Muscle layer of colon (tissue), 2 donors: ENCODE measurements at regions not wholly inside any gene's neighbourhood (a gene's known extent, or its start where the extent isn't known, plus 50 kb on each side); places are given as distances from the start of the nearest gene placed in this dataset.
A peak's percentile ranks its signal among the peaks of the same experiment; 100 is the strongest.

Experiments used
- H3K27ac ChIP-seq: one replicate; pipeline ENCODE4 v1.7.0; 2013; ENCODE audit warnings: low read depth, mild to moderate bottlenecking, low read length, moderate library complexity
- H3K27me3 ChIP-seq, 2 donors: one replicate each; pipeline ENCODE4 v1.7.0; 2013; ENCODE audit warnings: low read length in 2 of 2, mild to moderate bottlenecking in 2 of 2; ENCODE audit not compliant: insufficient read depth in 2 of 2, control insufficient read depth in 1 of 2
- H3K36me3 ChIP-seq: one replicate; pipeline ENCODE4 v1.7.0; 2013; ENCODE audit warnings: mild to moderate bottlenecking, low read length; ENCODE audit not compliant: insufficient read depth
- H3K4me1 ChIP-seq: one replicate; pipeline ENCODE4 v1.7.0; 2013; ENCODE audit warnings: mild to moderate bottlenecking, low read length; ENCODE audit not compliant: insufficient read depth
- H3K4me3 ChIP-seq, 2 donors: one replicate each; pipeline ENCODE4 v1.7.0; 2013; ENCODE audit warnings: low read length in 2 of 2, low read depth in 1 of 2, mild to moderate bottlenecking in 1 of 2, moderate library complexity in 1 of 2
- H3K9ac ChIP-seq: one replicate; pipeline ENCODE4 v1.7.0; 2013; ENCODE audit warnings: low read length
- H3K9me3 ChIP-seq: one replicate; pipeline ENCODE4 v1.7.0; 2013; ENCODE audit warnings: mild to moderate bottlenecking, low read length
- donor health status: abdominal sarcoma.
- donor health status: Adenocarcinoma of cecum.

DNA sequence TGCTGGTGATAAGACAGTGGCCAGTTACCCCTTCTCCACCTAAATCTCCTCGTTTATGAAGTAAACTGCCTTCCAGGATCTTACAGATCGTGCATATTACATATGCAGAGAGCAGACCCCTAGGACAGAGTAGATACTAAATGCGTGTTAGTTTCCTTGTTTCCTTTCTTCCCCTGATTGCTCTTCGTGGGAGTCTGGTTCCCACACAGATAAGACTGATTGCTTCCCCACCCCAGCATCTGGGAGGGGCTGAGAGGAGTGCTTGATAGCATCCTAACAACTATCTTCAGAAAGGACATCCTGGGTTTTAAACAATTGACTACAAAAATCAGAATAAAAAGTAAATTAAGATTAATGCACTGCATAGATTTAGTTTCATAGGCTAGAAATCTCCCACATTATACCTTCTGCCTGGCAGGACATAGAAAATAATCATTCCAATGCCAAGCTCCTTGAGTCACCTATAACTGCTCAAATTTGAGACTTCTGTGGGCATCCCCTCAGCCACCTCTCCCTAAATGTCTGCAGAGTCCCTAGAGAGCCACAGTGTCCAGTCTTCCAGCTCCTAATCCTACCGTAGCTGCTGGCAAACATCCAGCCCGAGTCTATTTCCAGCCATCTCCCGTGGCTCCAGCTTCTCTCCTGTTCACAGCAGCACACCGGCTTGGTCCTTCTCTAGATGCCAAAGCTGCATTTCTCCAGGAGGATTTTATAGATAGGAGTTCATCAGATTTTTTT is 128.3 kb downstream of the LRRC30 start:
- Histone ChIP-seq H3K9ac (no peak overlapping the region), H3K9me3 (no peaks in the 10 kb centered on the region), H3K27ac (no peak overlapping the region), H3K27me3 (no peaks in the 10 kb centered on the region), H3K4me3 (no peak overlapping the region), H3K4me1 (no peaks in the 10 kb centered on the region), H3K36me3 (no peaks in the 10 kb centered on the region)

DNA sequence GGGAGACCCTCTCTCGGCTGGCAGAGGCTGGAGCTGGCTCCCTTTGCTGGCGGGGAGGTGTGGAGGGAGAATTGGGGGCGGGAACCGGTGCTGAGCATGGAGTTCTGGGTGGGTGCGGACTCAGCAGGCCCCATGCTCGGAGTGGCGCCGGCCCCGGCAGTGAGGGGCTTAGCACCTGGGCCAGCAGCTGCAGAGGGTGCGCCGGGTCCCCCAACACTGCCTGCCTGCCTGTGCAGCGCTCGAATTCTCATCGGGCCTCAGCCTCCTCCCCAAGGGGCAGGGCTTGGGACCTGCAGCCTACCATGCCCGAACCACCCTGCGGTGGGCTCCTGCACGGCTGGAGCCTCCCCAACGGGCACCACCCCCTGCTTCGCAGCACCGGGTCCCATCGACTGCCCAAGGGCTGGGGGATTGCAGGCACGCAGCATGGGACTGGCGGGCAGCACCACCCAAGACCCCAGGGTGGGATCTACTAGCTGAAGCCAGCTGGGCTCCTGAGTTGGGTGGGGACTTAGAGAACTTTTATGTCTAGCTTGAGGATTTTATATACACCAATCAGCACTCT is 129.8 kb downstream of the LRRC30 start:
- Histone ChIP-seq H3K27ac (no peak overlapping the region), H3K9ac (no peak overlapping the region), H3K4me1 (no peaks in the 10 kb centered on the region), H3K4me3 (no peak overlapping the region), H3K9me3 (no peaks in the 10 kb centered on the region), H3K36me3 (no peaks in the 10 kb centered on the region), H3K27me3 (no peaks in the 10 kb centered on the region)

DNA sequence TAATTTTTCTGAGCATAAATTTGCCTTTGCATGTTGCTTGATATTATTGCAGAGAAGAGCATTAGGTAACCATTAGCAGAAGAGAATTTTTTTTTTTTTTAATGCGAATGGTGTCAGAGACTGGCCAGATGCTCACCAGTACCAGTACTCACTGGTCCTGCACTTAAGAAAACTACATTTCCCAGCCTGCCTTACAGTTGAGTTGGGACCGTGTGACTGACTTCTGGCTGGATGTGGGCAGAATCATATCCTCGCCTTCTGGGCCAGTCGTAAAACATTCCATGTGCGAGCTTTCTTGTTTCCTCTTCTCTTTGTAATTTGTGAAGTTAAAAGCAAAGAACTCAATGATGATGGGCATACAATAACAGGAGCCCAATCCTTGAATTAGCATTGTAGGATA is 132.4 kb downstream of the LRRC30 start:
- Histone ChIP-seq H3K9ac (no peak overlapping the region), H3K27ac (no peak overlapping the region), H3K9me3 (no peaks in the 10 kb centered on the region), H3K4me3 (no peak overlapping the region), H3K27me3 (no peaks in the 10 kb centered on the region), H3K36me3 (no peaks in the 10 kb centered on the region), H3K4me1 (no peaks in the 10 kb centered on the region)

DNA sequence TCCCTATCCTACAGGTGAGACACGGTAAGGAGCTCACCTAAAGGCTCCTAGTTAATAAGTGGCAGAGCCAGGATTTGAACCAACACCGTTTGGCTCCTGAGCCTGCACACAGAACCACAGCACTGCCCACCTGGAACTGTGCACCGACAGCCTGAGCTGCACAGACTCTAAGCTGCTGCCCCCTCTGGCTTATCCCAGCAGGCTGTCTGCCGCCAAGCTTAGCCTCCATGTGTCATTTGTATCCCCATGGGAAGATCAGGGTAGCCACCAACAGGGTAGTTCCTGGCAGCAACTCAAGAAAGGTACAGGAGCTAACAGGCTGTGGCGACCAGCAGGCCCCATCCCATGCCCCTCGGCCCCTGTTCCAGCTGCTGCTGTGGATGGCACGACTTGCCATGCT is 135.7 kb downstream of the LRRC30 start:
- Histone ChIP-seq H3K4me3 (no peak overlapping the region), H3K27ac (no peak overlapping the region), H3K9ac (no peak overlapping the region), H3K4me1 (peaks cover 17% of the 10 kb centered on the region), H3K9me3 (no peaks in the 10 kb centered on the region), H3K36me3 (no peaks in the 10 kb centered on the region), H3K27me3 (no peaks in the 10 kb centered on the region)

DNA sequence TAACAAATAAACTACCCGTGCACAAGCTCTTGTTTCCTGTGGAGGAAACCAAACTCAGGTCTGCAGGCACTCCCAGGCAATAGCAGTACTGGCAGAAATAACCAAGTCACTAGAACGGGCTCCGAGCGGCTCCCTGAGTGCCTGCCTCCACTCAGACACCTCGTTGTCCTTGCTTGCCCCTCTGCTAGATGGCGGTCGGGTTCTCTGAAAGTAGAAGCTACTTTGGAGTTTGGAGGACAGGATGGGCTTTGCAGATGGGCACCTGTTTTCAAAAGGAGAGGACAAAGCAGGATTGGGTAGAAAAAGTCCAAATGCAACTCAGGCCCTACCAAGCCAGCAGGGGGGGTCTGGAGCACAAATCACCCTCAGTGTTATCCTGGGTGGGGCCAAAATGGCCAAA is 136.4 kb downstream of the LRRC30 start:
- Histone ChIP-seq H3K36me3 (no peaks in the 10 kb centered on the region), H3K9me3 (no peaks in the 10 kb centered on the region), H3K4me1 (peaks cover 17% of the 10 kb centered on the region), H3K9ac (no peak overlapping the region), H3K27me3 (no peaks in the 10 kb centered on the region), H3K27ac (no peak overlapping the region), H3K4me3 (no peak overlapping the region)

DNA sequence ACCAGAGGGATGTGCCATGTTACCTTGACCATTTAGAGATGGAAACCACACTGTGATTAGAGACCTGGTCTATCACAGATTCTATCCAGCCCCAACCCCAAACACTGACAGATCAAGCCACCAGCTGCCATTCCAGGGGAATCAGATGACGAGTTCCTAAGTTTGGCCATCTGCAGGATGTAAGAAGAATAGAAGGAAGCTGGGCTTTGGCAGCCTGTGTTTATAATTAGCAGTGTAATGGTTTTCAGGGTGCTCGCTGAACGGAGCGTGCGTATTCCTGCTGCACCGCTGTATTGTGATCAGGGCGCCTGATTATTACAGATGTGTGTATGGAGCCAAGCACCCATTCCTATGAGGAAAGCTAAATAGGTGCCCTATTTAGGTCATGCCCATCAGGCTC is 138.1 kb downstream of the LRRC30 start:
- H3K27ac ChIP-seq = no peak overlapping the region

DNA sequence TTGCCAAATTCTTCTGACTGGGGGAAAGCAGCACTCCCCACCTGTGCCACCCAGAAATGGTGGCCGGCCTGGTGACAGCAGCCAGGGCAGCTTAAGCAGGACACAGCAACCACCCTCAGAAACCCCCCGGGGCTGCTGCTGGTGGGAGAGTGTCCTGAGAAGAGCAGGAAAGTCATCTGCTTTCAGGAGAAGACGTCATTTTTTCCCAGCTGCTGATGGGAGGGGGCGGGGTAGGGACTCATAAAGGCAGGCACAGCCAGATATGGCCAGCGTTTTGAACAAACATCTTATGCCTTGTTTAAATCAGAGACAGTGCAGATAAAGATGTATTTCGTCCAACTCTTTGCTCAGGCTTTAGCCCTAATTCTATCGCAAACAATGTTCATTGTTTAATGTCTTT is 139.5 kb downstream of the LRRC30 start:
- H3K9ac ChIP-seq = no peak overlapping the region
- H3K27ac ChIP-seq = peak overlapping the region; percentile 57
- H3K4me1 ChIP-seq = peaks cover 17% of the 10 kb centered on the region
- peak overlapping the region in 1 of 2 donors; percentile 22 for H3K4me3 ChIP-seq
- no peaks in the 10 kb centered on the region for H3K36me3 ChIP-seq
- no peaks in the 10 kb centered on the region for H3K27me3 ChIP-seq
- H3K9me3 ChIP-seq = no peaks in the 10 kb centered on the region

More for the DNA sequence above, 138.1 kb downstream of the LRRC30 start:
- Histone ChIP-seq H3K36me3 (no peaks in the 10 kb centered on the region), H3K4me3 (no peak overlapping the region), H3K4me1 (peaks cover 17% of the 10 kb centered on the region), H3K9me3 (no peaks in the 10 kb centered on the region), H3K27me3 (no peaks in the 10 kb centered on the region), H3K9ac (no peak overlapping the region)

DNA sequence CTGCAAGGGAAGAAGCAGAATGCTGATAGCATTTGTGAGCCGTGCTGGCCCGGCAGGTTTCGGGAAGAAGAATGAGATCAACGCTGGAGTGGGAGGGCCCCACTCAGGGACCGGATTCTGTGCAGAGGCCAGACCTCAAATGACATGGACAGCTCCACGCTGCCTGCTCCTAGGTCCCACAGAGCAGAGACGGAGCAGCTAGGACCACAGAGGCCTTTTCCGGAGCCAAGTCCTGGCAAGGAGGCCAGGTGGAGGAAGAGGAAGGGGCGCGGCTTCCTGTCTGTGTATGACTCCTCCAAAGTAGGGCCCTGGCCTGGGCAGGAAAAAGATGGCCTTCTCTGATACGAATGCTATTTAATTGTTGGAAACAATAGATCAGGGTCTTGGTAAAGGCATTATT is 139.9 kb downstream of the LRRC30 start:
- H3K9ac ChIP-seq = no peak overlapping the region
- H3K4me1 ChIP-seq = peaks cover 17% of the 10 kb centered on the region
- H3K4me3 ChIP-seq = peak overlapping the region; percentile 2 to 22
- H3K36me3 ChIP-seq = no peaks in the 10 kb centered on the region
- H3K9me3 ChIP-seq = no peaks in the 10 kb centered on the region
- H3K27me3 ChIP-seq = no peaks in the 10 kb centered on the region
- H3K27ac ChIP-seq = peak overlapping the region; percentile 35

DNA sequence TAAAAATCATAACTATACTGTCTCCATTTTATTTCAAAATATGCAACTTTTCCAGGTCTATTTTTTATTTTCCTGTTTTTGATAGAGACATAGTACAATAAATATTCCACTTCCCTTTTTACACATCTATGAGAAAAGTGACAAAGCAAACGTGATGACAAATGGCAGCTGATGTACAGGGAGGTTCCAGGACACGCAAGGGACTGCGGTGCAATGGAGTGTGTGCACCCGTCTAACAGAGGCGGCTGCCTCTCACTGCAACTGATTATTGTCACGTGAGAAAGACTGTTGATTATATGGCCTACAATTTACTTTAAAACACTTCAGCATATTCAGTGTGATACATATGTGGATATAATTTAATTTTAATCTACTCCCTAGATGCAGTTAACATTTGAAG is 142.6 kb downstream of the LRRC30 start:
- Histone ChIP-seq H3K4me3 (no peak overlapping the region), H3K36me3 (no peaks in the 10 kb centered on the region), H3K9me3 (no peaks in the 10 kb centered on the region), H3K9ac (no peak overlapping the region), H3K4me1 (peaks cover 17% of the 10 kb centered on the region), H3K27me3 (no peaks in the 10 kb centered on the region), H3K27ac (no peak overlapping the region)

DNA sequence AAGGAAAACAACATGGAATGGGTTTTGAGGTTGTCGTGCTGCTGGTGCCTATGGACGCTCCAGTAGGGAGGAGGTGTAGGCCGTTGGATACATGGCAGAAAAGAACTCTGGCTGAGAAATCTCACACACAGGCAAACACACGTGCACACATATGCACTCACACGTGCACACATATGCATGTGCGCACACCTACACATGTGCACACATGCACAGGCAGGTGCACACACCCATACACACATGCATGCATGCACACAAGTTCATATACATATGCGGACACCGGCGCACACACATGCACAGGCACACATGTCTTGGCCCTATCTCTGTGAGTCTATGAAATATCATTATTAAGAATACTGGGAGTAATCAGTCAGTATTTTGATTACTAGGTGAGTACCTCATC is 150.4 kb downstream of the LRRC30 start:
- Histone ChIP-seq H3K27me3 (no peaks in the 10 kb centered on the region), H3K4me3 (no peak overlapping the region), H3K27ac (no peak overlapping the region), H3K4me1 (peaks cover 12% of the 10 kb centered on the region), H3K9me3 (no peaks in the 10 kb centered on the region), H3K9ac (no peak overlapping the region), H3K36me3 (no peaks in the 10 kb centered on the region)

DNA sequence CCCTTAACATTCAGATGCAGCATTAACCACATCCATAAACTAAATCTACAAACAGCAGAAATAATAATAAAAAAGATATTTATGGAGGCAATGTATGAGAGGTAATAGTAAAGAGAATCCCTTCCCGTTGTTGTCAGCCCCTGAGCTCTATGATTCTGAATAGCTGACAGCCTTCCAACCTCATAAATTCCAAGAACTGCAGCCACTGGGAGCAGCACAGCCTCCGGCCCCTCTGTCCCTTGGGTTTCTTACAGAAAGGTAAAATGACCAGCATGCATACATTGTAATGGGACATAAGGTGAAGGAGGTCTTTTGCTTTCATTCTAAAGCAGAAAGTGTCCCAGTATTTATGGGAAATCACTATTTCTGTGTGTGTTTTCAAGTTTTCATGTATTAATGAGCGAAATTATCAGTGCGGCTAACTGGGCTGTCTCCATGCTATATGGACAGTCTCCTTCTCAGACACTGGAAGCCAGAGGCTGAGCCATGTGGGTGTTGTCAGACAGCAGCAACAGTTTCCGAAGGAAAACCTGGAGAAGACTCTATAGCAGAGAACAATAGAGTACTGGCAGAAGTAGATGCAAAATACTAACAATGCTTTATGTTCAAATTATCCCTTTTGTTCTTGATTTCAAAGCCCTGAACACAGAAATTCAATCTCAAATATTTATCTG is 151.6 kb downstream of the LRRC30 start:
- Histone ChIP-seq H3K9me3 (no peaks in the 10 kb centered on the region), H3K4me1 (peaks cover 12% of the 10 kb centered on the region), H3K4me3 (no peak overlapping the region), H3K27ac (no peak overlapping the region), H3K9ac (no peak overlapping the region), H3K36me3 (no peaks in the 10 kb centered on the region), H3K27me3 (no peaks in the 10 kb centered on the region)
